Endothelial cell of umbilical vein (primary cell): ENCODE measurements at regions not wholly inside any gene's neighbourhood (a gene's known extent, or its start where the extent isn't known, plus 50 kb on each side); places are given as distances from the start of the nearest gene placed in this dataset.

Experiments
- CTCF ChIP-seq, 2 donors: IDR thresholded peaks; 1 replicate in 1 of 2; 2 replicates in 1 of 2; pipeline ENCODE4 v1.5.1; 2011; ENCODE audit warnings: low read length in 2 of 2, mild to moderate bottlenecking in 2 of 2, moderate library complexity in 2 of 2, control low read depth in 1 of 2, inconsistent platforms in 1 of 2, low read depth in 1 of 2; ENCODE audit not compliant: insufficient read depth in 1 of 2; ENCODE audit errors: extremely low read depth in 1 of 2
- EZH2 ChIP-seq: IDR thresholded peaks from 2 replicates; pipeline ENCODE4 v1.6.1; 2012; ENCODE audit warnings: borderline replicate concordance, low read depth, mild to moderate bottlenecking, moderate library complexity, low read length, inconsistent platforms; ENCODE audit not compliant: severe bottlenecking
- POLR2A ChIP-seq: IDR thresholded peaks from 2 replicates; pipeline ENCODE4 v1.6.1; 2012; ENCODE audit warnings: low read depth, mild to moderate bottlenecking, control low read depth, low read length
- POLR2AphosphoS5 ChIP-seq: IDR thresholded peaks from 2 replicates; pipeline ENCODE4 v1.6.1; 2012; ENCODE audit warnings: low read depth, mild to moderate bottlenecking, control low read depth, low read length, moderate library complexity; ENCODE audit not compliant: insufficient read depth
- TF ChIP-seq, protein P1 (sequence below): IDR thresholded peaks from 2 replicates; pipeline ENCODE4 v1.6.1; 2011; ENCODE audit not compliant: insufficient read depth, insufficient read length

DNA sequence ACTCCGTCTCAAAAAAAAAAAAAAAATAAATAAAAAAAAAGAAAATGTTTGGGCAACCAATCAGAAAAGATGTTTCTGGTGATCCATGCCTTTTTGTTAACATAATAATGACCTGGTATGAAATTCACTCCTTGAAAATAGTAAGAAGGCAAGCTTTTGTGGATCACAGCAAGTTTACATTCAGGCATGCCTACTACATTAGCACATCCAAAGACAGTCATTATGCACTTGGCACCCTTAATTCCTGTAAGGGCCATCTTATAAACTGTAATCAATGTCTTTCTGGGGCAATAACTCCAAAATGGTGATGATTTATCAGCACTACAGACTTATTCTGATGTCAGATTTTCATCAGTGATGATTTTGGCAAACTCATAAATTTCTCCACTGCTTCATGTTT, 1871.6 kb upstream of the AGA start:
- TF ChIP-seq CTCF (IDR thresholded peaks at IDR 0.05; ENCODE audit: extremely low read depth in 1 of 2, insufficient read depth in 1 of 2, low read depth in 1 of 2, low read length in 2 of 2) (no peak), POLR2A (no peak), POLR2AphosphoS5 (no peak), EZH2 (no peak)
- TF ChIP-seq, protein P1, sequence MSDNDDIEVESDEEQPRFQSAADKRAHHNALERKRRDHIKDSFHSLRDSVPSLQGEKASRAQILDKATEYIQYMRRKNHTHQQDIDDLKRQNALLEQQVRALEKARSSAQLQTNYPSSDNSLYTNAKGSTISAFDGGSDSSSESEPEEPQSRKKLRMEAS: no peak
